SK-N-SH (cell line): ENCODE measurements at regions not wholly inside any gene's neighbourhood (a gene's known extent, or its start where the extent isn't known, plus 50 kb on each side); places are given as distances from the start of the nearest gene placed in this dataset.

Experiments used
- CTCF ChIA-PET: fragments of 300-600, 350-600 bp; formaldehyde crosslinking; extraction: SDS; loops from one replicate; lab custom pipeline; 2021; lab: Yijun Ruan, JAX
- POLR2A ChIA-PET: fragments of 350-600 bp; sonication (Branson Sonifier 250); formaldehyde crosslinking; extraction: SDS; loops from one replicate; lab custom pipeline; 2020; ENCODE audit warnings: antibody characterized with exemption, inconsistent platforms; lab: Yijun Ruan, JAX
- DNase-seq: peaks from one replicate; pipeline ENCODE4 v3.0.0; 2012
- H2AFZ ChIP-seq: fragments of 200-600 bp; sonication (generic); 2 replicates; pipeline ENCODE4 v1.8.1; 2016; ENCODE audit warnings: antibody characterized with exemption, mild to moderate bottlenecking, low read depth
- H3F3A ChIP-seq: fragments of 200-600 bp; sonication (generic); replicated peaks from 2 replicates; pipeline ENCODE3; 2016; ENCODE audit warnings: antibody characterized with exemption, mild to moderate bottlenecking; ENCODE audit not compliant: insufficient read depth
- H3K27ac ChIP-seq, 2 experiments: fragments of 200-500 bp in 1 of 2; fragments of 200-600 bp in 1 of 2; sonication (Bioruptor generic) in 1 of 2; sonication (generic), shearing (Covaris generic) in 1 of 2; 2 replicates each; pipeline versions ENCODE4 v1.5.1 to v1.6.1; 2014 to 2016; ENCODE audit warnings: low read depth in 2 of 2, inconsistent platforms in 1 of 2, low read length in 1 of 2, mild to moderate bottlenecking in 1 of 2, mixed read lengths in 1 of 2
- H3K27me3 ChIP-seq: fragments of 200-600 bp; sonication (generic), shearing (Covaris generic); 2 replicates; pipeline ENCODE4 v1.6.1; 2016; ENCODE audit warnings: mixed run types; ENCODE audit not compliant: insufficient read depth
- H3K36me3 ChIP-seq, 2 experiments: fragments of 200-500 bp in 1 of 2; fragments of 200-600 bp in 1 of 2; sonication (Bioruptor generic) in 1 of 2; sonication (generic) in 1 of 2; replicated peaks in 1 of 2; 2 replicates each; pipeline versions ENCODE3 to v1.5.1; 2014 to 2016; ENCODE audit warnings: low read length in 1 of 2, mild to moderate bottlenecking in 1 of 2; ENCODE audit not compliant: insufficient read depth in 2 of 2, control insufficient read depth in 1 of 2
- H3K4me1 ChIP-seq, 2 experiments: fragments of 200-500 bp in 1 of 2; fragments of 200-600 bp in 1 of 2; sonication (Bioruptor generic) in 1 of 2; sonication (generic), shearing (Covaris generic) in 1 of 2; 2 replicates each; pipeline versions ENCODE4 v1.5.1 to v1.6.1; 2014 to 2016; ENCODE audit warnings: low read depth in 1 of 2, low read length in 1 of 2, mixed run types in 1 of 2; ENCODE audit not compliant: insufficient read depth in 2 of 2, control insufficient read depth in 1 of 2
- H3K4me2 ChIP-seq: fragments of 200-600 bp; sonication (generic), shearing (Covaris generic); 2 replicates; pipeline ENCODE4 v1.6.1; 2017; ENCODE audit warnings: mixed run types
- H3K4me3 ChIP-seq, 2 experiments: fragments of 200-500 bp in 1 of 2; fragments of 200-600 bp in 1 of 2; sonication (Bioruptor generic) in 1 of 2; sonication (generic), shearing (Covaris generic) in 1 of 2; 2 replicates each; pipeline versions ENCODE4 v1.5.1 to v1.8.1; 2014 to 2016; ENCODE audit warnings: low read depth in 2 of 2, inconsistent platforms in 1 of 2, low read length in 1 of 2, mild to moderate bottlenecking in 1 of 2, mixed read lengths in 1 of 2, moderate library complexity in 1 of 2
- H3K79me2 ChIP-seq: fragments of 200-600 bp; sonication (generic); 2 replicates; pipeline ENCODE4 v1.8.1; 2017; ENCODE audit warnings: mild to moderate bottlenecking; ENCODE audit not compliant: insufficient read depth
- H3K9ac ChIP-seq: fragments of 200-600 bp; sonication (generic); 2 replicates; pipeline ENCODE4 v1.6.1; 2017; ENCODE audit warnings: mixed run types
- H3K9me2 ChIP-seq: fragments of 200-600 bp; sonication (generic); 2 replicates; pipeline ENCODE4 v1.6.1; 2017; ENCODE audit warnings: mixed run types
- H3K9me3 ChIP-seq: fragments of 200-600 bp; sonication (generic); 2 replicates; pipeline ENCODE4 v1.6.1; 2017; ENCODE audit warnings: mixed run types, mild to moderate bottlenecking, moderate library complexity
- H4K20me1 ChIP-seq: fragments of 200-600 bp; sonication (generic); 2 replicates; pipeline ENCODE4 v1.6.1; 2017; ENCODE audit warnings: mild to moderate bottlenecking, mixed run types; ENCODE audit not compliant: insufficient read depth
- FOSL2 ChIP-seq: IDR thresholded peaks from 2 replicates; pipeline ENCODE4 v1.4.0; 2012; ENCODE audit warnings: low read depth, mild to moderate bottlenecking, moderate library complexity, borderline replicate concordance
- FOXJ3 ChIP-seq: sonication (generic); formaldehyde crosslinking; IDR thresholded peaks from 2 replicates; pipeline ENCODE4 v1.5.1; 2020; ENCODE audit warnings: mild to moderate bottlenecking, missing genetic modification reagents
- GATA2 ChIP-seq: sonication (generic); formaldehyde crosslinking; IDR thresholded peaks from 2 replicates; pipeline ENCODE4 v1.5.0; 2020; ENCODE audit warnings: mild to moderate bottlenecking, missing genetic modification reagents
- MAX ChIP-seq: IDR thresholded peaks from 2 replicates; pipeline ENCODE4 v1.4.0; 2012; ENCODE audit warnings: low read depth
- MEF2A ChIP-seq: IDR thresholded peaks from 2 replicates; pipeline ENCODE4 v1.4.0; 2012; ENCODE audit warnings: low read depth, borderline replicate concordance
- NFIC ChIP-seq: IDR thresholded peaks from 2 replicates; pipeline ENCODE4 v1.4.0; 2012; ENCODE audit warnings: borderline replicate concordance
- NRF1 ChIP-seq: IDR thresholded peaks from 2 replicates; pipeline ENCODE4 v1.6.1; 2012; ENCODE audit warnings: low read depth, mild to moderate bottlenecking, low read length
- REST ChIP-seq: IDR thresholded peaks from 2 replicates; pipeline ENCODE4 v1.6.1; 2012; ENCODE audit warnings: mild to moderate bottlenecking, low read depth, low read length, moderate library complexity
- TAF1 ChIP-seq: IDR thresholded peaks from 2 replicates; pipeline ENCODE4 v1.6.1; 2012; ENCODE audit warnings: low read depth, mild to moderate bottlenecking, low read length, moderate library complexity, borderline replicate concordance
- YY1 ChIP-seq: IDR thresholded peaks from 2 replicates; pipeline ENCODE4 v1.4.0; 2012; ENCODE audit warnings: low read depth, mild to moderate bottlenecking
- WGBS: methylation state at CpG from one replicate; pipeline ENCODE4 v1.1.6; 2017; ENCODE audit warnings: low lambda C conversion rate; 5-methylcytosine and 5-hydroxymethylcytosine counted together
- TF ChIP-seq, protein P1 (sequence below): IDR thresholded peaks from 2 replicates; pipeline ENCODE4; 2012
- TF ChIP-seq, protein P2 (sequence below): IDR thresholded peaks from 2 replicates; pipeline ENCODE4 v1.4.0; 2012; ENCODE audit warnings: low read depth, borderline replicate concordance
- TF ChIP-seq, protein P3 (sequence below): fragments of 150-350 bp; IDR thresholded peaks from 2 replicates; pipeline ENCODE4 v1.6.1; 2016; ENCODE audit warnings: mild to moderate bottlenecking, low read depth, low read length

DNA sequence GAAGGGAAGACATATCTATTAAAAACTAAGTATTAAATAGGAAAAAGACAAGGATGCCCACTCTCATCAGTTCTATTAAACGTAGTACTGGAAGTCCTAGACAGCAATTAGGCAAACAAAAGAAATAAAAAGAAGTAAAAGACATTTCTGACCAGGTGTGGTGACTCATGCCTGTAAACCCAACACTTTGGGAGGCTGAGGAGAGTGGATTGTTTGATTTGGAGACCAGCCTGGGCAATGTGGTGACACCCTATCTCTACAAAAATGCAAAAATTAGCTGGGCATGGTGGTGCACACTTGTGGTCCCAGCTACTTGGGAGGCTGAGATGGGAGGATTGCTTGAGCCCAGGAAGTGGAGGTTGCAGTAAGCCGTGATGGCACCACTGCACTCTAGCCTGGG lies 1071.8 kb downstream of the FAT4 start:
- Histone ChIP-seq H3K4me2 (no peak overlapping the region), H3K4me3 (no peak overlapping the region), H3K9me3 (no peaks in the 10 kb centered on the region), H4K20me1 (no peaks in the 10 kb centered on the region), H3K9ac (no peak overlapping the region), H3F3A (no peaks in the 10 kb centered on the region), H3K27me3 (no peaks in the 10 kb centered on the region), H3K27ac (no peak overlapping the region), H2AFZ (no peak overlapping the region), H3K36me3 (no peaks in the 10 kb centered on the region), H3K4me1 (no peaks in the 10 kb centered on the region), H3K9me2 (no peaks in the 10 kb centered on the region), H3K79me2 (no peaks in the 10 kb centered on the region)
- no peak for DNase-seq
- POLR2A ChIA-PET: no interaction called here
- CTCF ChIA-PET: no interaction called here
- WGBS: 49% methylated on average over 1 of the region's 2 CpGs
- TF ChIP-seq FOSL2: no peak

DNA sequence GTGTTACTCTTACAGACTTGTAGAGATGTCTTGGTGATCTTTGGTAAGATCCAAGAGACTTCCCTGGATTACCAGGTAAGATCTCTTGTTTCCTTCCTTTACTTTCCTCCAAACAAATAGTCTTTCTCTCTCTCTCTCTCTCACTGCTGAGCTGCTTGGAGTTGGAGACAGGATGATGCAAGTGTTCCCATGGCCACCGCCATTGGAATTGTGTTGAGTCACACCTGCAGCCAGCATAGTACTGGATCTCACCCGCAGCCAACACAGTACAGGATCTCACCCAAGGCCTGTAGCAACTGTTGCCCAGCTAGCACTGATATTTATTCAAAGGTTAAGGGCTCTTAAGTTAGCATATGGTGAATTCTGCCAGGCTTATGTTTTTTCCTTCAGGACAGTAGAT lies 1080.9 kb downstream of the FAT4 start:
- no peak for TF ChIP-seq MEF2A
- no peak for TF ChIP-seq FOXJ3
- no peak for TF ChIP-seq MAX
- no peak for TF ChIP-seq FOSL2
- no peak for TF ChIP-seq TAF1
- no peak for TF ChIP-seq NFIC
- TF ChIP-seq REST: no peak
- no peak for TF ChIP-seq GATA2 (CRISPR knock-in tag)
- TF ChIP-seq, protein P1, sequence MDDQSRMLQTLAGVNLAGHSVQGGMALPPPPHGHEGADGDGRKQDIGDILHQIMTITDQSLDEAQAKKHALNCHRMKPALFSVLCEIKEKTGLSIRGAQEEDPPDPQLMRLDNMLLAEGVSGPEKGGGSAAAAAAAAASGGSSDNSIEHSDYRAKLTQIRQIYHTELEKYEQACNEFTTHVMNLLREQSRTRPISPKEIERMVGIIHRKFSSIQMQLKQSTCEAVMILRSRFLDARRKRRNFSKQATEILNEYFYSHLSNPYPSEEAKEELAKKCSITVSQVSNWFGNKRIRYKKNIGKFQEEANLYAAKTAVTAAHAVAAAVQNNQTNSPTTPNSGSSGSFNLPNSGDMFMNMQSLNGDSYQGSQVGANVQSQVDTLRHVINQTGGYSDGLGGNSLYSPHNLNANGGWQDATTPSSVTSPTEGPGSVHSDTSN: no peak
- TF ChIP-seq YY1: no peak
- TF ChIP-seq, protein P2, sequence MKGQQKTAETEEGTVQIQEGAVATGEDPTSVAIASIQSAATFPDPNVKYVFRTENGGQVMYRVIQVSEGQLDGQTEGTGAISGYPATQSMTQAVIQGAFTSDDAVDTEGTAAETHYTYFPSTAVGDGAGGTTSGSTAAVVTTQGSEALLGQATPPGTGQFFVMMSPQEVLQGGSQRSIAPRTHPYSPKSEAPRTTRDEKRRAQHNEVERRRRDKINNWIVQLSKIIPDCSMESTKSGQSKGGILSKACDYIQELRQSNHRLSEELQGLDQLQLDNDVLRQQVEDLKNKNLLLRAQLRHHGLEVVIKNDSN: no peak
- no peak for TF ChIP-seq NRF1
- TF ChIP-seq, protein P3, sequence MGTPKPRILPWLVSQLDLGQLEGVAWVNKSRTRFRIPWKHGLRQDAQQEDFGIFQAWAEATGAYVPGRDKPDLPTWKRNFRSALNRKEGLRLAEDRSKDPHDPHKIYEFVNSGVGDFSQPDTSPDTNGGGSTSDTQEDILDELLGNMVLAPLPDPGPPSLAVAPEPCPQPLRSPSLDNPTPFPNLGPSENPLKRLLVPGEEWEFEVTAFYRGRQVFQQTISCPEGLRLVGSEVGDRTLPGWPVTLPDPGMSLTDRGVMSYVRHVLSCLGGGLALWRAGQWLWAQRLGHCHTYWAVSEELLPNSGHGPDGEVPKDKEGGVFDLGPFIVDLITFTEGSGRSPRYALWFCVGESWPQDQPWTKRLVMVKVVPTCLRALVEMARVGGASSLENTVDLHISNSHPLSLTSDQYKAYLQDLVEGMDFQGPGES: no peak
- TF ChIP-seq, all 33 proteins: peak for 0
- CTCF ChIA-PET: no interaction called here
- H3K9me3 ChIP-seq: no peaks in the 10 kb centered on the region

More for the DNA sequence above, 1080.9 kb downstream of the FAT4 start:
- no peak overlapping the region for H3K27ac ChIP-seq
- H2AFZ ChIP-seq: no peak overlapping the region
- no peaks in the 10 kb centered on the region for H3K9me2 ChIP-seq
- POLR2A ChIA-PET: no interaction called here
- no peak overlapping the region for H3K4me2 ChIP-seq
- no peak overlapping the region for H3K9ac ChIP-seq
- no peak overlapping the region for H3K4me3 ChIP-seq
- H3K4me1 ChIP-seq: no peaks in the 10 kb centered on the region
- H3K79me2 ChIP-seq: no peaks in the 10 kb centered on the region
- no peaks in the 10 kb centered on the region for H3K36me3 ChIP-seq
- no peaks in the 10 kb centered on the region for H4K20me1 ChIP-seq
- 51% methylated on average over 2 of the region's 2 CpGs for WGBS
- no peak for DNase-seq
- no peaks in the 10 kb centered on the region for H3K27me3 ChIP-seq
- no peaks in the 10 kb centered on the region for H3F3A ChIP-seq
